Esophagus muscularis mucosa (tissue), 4 donors: ENCODE measurements at regions not wholly inside any gene's neighbourhood (a gene's known extent, or its start where the extent isn't known, plus 50 kb on each side); places are given as distances from the start of the nearest gene placed in this dataset.
"Not testable (repeated sequence)": the region's sequence is repeated elsewhere in the genome, so short reads cannot be mapped to it uniquely, and the experiment has no call there.

Experiments
- DNase-seq: peaks from one replicate; pipeline ENCODE4 v3.0.0-alpha.2; 2017; ENCODE audit errors: extremely low spot score
- H3K27ac ChIP-seq, 4 donors: fragments of 200-600 bp; sonication (generic); replicated peaks in 1 of 4; 1 replicate in 3 of 4; 2 replicates in 1 of 4; pipeline ENCODE4 v1.5.1; 2016 to 2019; ENCODE audit warnings: mild to moderate bottlenecking in 1 of 4
- H3K27me3 ChIP-seq, 4 donors: fragments of 200-600 bp; sonication (generic); one replicate each; pipeline versions ENCODE4 v1.5.1 to v1.6.0; 2016 to 2019
- H3K36me3 ChIP-seq, 4 donors: fragments of 200-600 bp; sonication (generic); one replicate each; pipeline ENCODE4 v1.5.1; 2016 to 2019
- H3K4me1 ChIP-seq, 4 donors: fragments of 200-600 bp; sonication (generic); one replicate each; pipeline ENCODE4 v1.5.1; 2016 to 2019
- H3K4me3 ChIP-seq, 4 donors: fragments of 200-600 bp; sonication (generic); 1 replicate in 2 of 4; 2 replicates in 2 of 4; pipeline ENCODE4 v1.5.1; 2016 to 2019; ENCODE audit warnings: mild to moderate bottlenecking in 4 of 4, moderate library complexity in 1 of 4
- H3K9me3 ChIP-seq, 4 donors: fragments of 200-600 bp; sonication (generic); 1 replicate in 3 of 4; 2 replicates in 1 of 4; pipeline ENCODE4 v1.5.1; 2016 to 2019
- CTCF ChIP-seq, 3 experiments: fragments of 200-600 bp in 2 of 3; fragments of 450-650 bp in 1 of 3; sonication (generic) in 2 of 3; IDR thresholded peaks; one replicate each; pipeline ENCODE4 v1.5.1; 2017 to 2019; ENCODE audit warnings: antibody characterized with exemption in 3 of 3, mild to moderate bottlenecking in 2 of 3, moderate library complexity in 1 of 3
- EP300 ChIP-seq: sonication (generic); formaldehyde crosslinking; IDR thresholded peaks from one replicate; pipeline ENCODE4 v1.6.1; 2017; ENCODE audit warnings: antibody characterized with exemption
- POLR2A ChIP-seq: fragments of 450-650 bp; IDR thresholded peaks from one replicate; pipeline ENCODE4 v1.6.1; 2017; ENCODE audit warnings: antibody characterized with exemption, moderate library complexity, mild to moderate bottlenecking, low read depth
- POLR2AphosphoS5 ChIP-seq, 2 donors: sonication (generic); formaldehyde crosslinking; IDR thresholded peaks; one replicate each; pipeline ENCODE4 v1.6.1; 2017; ENCODE audit warnings: antibody characterized with exemption in 2 of 2
- WGBS: methylation state at CpG from one replicate; pipeline ENCODE4 v1.1.5; 2018; 5-methylcytosine and 5-hydroxymethylcytosine counted together
- intact Hi-C: fragments of 100-400 bp; cut with DNase I; formaldehyde crosslinking; loops from one replicate; pipeline ENCODE4 v1.15.1; 2023

- TF ChIP-seq CTCF (IDR thresholded peaks at IDR 0.05) (no peak), EP300 (no peak), POLR2A (no peak), POLR2AphosphoS5 (IDR thresholded peaks at IDR 0.05) (no peak)
- Histone ChIP-seq H3K27ac (no peak overlapping the region), H3K9me3 (no peaks in the 10 kb centered on the region), H3K36me3 (no peaks in the 10 kb centered on the region), H3K27me3 (no peaks in the 10 kb centered on the region), H3K4me3 (no peak overlapping the region), H3K4me1 (peaks cover 0 to 4% (median 0%) of the 10 kb centered on the region in 4 donors)
- DNase-seq: no peak
- 71% methylated on average over 9 of the region's 9 CpGs for WGBS
- intact Hi-C loops: no loop called here
Measured at GRCh38 chr6:137283940-137284810, 65.0 kb upstream of the IFNGR1 start.

- intact Hi-C loops: no loop called here
- Histone ChIP-seq H3K4me1 (peaks cover 0 to 4% (median 0%) of the 10 kb centered on the region in 4 donors), H3K9me3 (no peaks in the 10 kb centered on the region), H3K27me3 (no peaks in the 10 kb centered on the region), H3K27ac (no peak overlapping the region), H3K4me3 (no peak overlapping the region), H3K36me3 (no peaks in the 10 kb centered on the region)
- WGBS: 44% methylated on average over 2 of the region's 2 CpGs
- DNase-seq: no peak
- no peak for TF ChIP-seq POLR2AphosphoS5 (IDR thresholded peaks at IDR 0.05)
- no peak for TF ChIP-seq EP300
- TF ChIP-seq POLR2A: no peak
- TF ChIP-seq CTCF (IDR thresholded peaks at IDR 0.05): no peak
Measured at GRCh38 chr6:137283080-137283479, 63.9 kb upstream of the IFNGR1 start.

- Histone ChIP-seq H3K27me3 (no peaks in the 10 kb centered on the region), H3K4me3 (no peak overlapping the region), H3K36me3 (no peaks in the 10 kb centered on the region), H3K9me3 (no peaks in the 10 kb centered on the region), H3K4me1 (peaks cover 0 to 4% (median 0%) of the 10 kb centered on the region in 4 donors), H3K27ac (no peak overlapping the region)
- no peak for DNase-seq
- intact Hi-C loops: no loop called here
- TF ChIP-seq EP300 (no peak), CTCF (IDR thresholded peaks at IDR 0.05) (no peak), POLR2AphosphoS5 (IDR thresholded peaks at IDR 0.05) (no peak), POLR2A (no peak)
- WGBS: 76% methylated on average over 8 of the region's 8 CpGs
Measured at GRCh38 chr6:137282254-137282653, 63.1 kb upstream of the IFNGR1 start.

DNA sequence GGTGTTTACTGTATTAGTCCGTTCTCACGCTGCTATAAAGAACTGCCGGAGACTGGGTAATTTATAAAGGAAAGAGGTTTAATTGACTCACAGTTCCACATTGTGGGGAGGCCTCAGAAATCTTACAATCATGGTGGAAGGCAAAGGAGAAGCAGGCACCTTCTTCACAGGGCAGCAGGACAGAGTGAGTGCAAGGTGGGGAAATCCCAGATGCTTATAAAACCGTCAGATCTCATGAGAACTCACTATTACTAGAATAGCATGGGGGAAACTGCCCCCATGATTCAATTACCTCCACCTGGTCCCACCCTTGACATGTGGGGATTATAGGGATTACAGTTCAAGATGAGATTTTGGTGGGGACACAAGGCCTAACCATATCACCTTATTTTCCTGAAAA is 60.1 kb upstream of the IFNGR1 start:
- H3K36me3 ChIP-seq, H3K9me3 ChIP-seq, intact Hi-C loops, H3K4me1 ChIP-seq, H3K27me3 ChIP-seq, H3K4me3 ChIP-seq, H3K27ac ChIP-seq, DNase-seq: not testable (repeated sequence)
- WGBS: 91% methylated on average over 4 of the region's 4 CpGs

DNA sequence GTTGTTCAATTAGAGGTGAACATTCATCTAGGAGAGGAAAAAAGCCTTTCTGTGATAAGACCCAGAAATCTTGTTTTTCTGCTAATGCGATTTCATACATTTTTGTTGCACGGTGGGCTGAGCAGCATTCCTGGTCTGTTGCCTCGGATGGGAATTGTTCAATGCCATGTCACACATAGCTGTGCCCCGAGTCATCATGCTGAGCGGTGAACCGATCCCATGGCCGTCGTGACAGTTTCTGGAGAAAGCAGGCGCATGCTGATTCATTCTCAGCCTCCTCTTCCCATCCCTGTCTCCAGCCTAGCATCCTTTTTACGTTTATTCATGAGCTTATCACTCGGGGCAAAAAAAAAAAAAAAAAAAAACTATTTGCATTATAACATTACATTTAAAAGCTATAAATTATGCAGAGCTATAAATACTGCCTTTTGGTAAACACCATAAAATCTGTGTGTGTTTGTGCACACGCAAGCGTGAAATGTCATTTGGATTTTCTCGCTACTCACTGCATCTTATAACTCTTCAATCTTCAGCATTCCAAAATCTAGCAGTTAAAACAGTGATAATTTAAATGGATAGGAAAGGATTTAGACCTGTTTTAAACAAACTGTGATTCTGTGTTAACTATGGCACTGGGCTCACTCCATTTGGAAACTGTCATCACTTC is 58.9 kb upstream of the IFNGR1 start:
- TF ChIP-seq POLR2AphosphoS5 (IDR thresholded peaks at IDR 0.05) (no peak), CTCF (IDR thresholded peaks at IDR 0.05) (no peak), EP300 (no peak), POLR2A (no peak)
- no peak overlapping the region for H3K4me3 ChIP-seq
- no peaks in the 10 kb centered on the region for H3K9me3 ChIP-seq
- no peaks in the 10 kb centered on the region for H3K4me1 ChIP-seq
- no peaks in the 10 kb centered on the region for H3K27me3 ChIP-seq
- H3K27ac ChIP-seq: no peak overlapping the region
- DNase-seq: no peak
- H3K36me3 ChIP-seq: no peaks in the 10 kb centered on the region
- WGBS: 53% methylated on average over 14 of the region's 14 CpGs
- intact Hi-C loops: no loop called here
